GM18909 (cell line): ENCODE measurements at regions not wholly inside any gene's neighbourhood (a gene's known extent, or its start where the extent isn't known, plus 50 kb on each side); places are given as distances from the start of the nearest gene placed in this dataset.

Experiments
- ATAC-seq: cut with Tn5 transposase; IDR thresholded peaks from one replicate; pipeline ENCODE4 v1.9.1; 2021; ENCODE audit warnings: mild to moderate bottlenecking; ENCODE audit not compliant: unreplicated experiment, poor library complexity

DNA sequence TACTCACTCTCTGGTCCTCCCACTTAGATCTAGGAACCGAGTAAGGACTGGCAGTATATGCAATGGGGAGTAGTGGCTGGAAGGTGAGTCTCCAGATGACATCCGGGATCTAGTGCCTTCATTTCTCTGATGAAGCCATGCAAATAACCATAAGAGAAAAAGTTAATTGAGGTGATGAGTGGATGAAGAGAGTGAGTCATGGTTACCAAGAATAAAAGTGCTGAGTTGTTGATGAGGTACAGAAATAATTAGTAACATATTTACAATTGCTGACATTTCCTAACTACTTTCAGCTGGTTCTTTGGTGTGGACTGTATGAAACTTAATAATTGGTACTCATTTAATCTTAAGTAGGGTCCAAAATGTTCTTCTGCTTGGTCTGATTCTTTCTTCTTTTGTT is 146.7 kb upstream of the PITX2 start:
- no peak for ATAC-seq

DNA sequence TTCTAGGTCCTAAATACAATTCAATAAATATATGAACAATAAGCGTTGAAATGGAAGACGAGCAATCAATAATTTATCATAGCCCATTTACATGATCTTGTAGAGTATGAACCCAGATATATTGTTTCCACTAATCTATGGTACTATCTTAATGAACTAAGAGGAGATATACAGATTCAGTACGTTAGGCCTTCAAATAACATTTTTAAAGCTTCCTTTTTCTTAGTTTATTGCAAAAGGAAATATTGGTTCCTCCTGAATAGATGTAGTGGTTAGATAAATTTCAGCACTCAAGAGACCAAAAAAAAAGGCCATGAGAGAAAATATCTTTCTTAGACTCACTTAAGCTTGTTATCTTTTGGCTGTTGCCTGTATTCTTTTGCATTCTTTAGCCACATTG is 147.5 kb upstream of the PITX2 start:
- ATAC-seq = no peak

DNA sequence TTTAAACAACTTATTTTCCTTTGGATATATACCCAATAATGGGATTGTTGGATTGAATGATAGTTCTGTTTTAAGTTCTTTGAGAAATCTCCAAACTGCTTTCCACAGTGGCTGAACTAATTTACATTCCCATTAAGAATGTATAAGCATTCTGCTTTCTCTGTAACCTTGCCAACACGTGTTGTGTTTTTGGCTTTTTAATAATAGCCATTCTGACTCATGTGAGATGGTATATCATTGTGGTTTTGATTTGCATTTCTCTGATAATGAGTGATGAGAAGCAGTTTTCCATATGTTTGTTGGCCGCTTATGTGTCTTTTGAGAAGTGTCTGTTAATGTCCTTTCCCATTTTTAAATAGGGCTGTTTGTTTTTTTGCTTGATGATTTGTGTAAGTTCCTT is 155.6 kb upstream of the PITX2 start:
- no peak for ATAC-seq

DNA sequence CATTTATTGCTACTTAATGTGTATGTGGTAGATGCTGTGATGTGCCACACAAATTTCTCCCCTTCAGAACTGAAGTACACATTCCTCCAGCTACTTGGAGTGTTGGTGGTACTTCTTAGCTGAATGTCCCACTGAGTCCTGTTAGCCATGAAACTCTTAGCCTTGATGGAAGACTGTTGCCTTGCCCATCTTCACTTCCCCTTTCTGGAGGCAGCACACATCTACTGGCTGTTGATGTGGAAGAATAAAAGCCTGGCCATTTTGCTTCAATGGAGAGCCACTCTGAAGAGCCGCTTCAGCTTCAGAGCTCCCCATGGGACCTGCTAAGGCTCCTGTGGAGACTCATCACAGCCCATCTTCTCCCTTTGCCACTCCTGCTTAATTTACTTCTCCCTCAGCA is 157.7 kb upstream of the PITX2 start:
- no peak for ATAC-seq

DNA sequence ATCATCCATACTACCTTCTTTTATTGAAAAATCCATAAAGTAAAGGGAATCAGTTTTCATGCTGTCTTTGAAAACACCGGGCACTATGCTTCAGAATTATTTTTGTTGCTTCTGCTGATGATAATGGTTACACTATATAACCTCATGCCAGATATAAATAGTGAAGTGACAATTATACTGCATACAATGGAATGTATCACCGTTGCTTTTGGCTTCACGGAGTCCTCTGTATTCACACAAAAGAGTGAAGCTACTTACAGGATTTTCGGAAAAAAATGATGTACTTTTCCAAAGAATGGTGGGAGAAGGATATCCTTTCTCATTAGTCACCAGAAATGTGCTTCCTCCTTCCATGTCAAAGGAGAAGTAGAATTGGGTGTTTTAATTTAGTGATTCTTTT is 159.1 kb upstream of the PITX2 start:
- no peak for ATAC-seq

DNA sequence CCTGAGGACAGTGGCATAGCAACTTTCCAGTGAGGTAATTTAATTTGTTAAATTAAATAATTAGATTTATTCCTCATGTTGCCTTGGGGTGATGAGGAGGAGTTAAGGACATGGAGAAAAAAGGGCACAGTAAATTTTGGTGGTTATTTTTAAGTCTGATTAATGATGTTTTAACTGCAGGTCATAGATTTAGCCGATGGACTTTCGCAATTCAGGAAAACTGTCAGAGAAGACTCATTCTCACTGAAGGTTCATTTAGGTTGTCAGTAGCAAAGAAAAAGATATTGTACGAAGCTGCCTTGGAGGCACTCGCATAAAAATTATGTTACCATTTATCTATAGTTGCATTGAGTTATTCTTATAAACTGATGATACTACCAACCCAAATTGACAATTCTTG is 164.2 kb upstream of the PITX2 start:
- no peak for ATAC-seq

DNA sequence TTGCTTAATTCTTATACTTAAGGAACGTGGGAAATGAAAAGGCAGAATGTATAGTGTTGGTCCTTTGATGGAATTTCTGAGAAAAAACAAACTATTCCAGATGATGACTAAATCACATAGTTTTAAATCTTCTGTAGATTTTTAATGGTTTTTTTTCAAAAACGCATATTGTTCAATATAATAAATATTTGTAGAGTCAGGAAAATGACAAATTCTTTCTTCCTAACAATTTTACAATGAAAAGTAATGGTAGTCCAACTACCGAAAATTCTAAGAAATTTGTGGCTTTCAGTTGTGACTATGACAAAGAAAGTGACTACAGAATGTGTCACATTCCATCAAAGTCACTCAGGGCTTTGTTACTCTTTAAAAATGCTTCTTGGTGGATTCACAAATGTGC is 164.8 kb upstream of the PITX2 start:
- no peak for ATAC-seq

DNA sequence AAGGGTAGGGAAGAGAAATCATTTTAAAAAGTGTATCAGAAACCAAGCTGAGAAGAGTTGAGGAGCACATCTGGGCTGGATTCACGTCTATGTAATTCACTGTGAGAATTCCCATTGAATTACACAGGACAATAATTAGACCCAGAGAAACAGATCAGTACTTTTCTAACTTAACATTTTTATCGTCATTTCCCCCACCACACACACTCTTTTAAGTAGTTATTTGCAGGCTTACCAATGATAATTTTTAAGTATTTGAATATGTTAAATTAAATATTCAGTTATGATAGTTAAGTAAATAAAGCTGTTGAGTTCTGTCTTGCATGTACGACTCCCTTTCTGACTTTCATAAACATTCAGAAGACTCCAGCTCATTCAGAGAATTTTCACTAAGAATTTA is 165.4 kb upstream of the PITX2 start:
- no peak for ATAC-seq

DNA sequence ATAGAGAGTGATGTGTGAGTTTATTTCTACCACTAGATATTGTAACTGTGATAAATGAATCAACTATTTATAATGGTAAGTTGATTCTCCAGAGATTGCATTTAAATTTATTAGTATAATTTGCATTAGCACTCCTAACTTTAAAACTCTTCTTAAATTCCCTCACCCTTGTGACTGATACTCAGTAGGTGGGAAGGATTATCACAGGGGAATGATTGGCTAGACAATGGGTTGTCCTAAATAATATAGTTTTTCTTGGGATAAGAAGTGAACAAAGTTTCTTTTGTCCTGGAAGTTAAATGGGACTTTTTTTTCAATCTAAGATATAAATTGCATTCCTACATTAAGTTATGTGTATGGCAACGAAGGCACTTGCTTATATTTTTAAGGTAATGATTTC is 169.2 kb upstream of the PITX2 start:
- no peak for ATAC-seq

DNA sequence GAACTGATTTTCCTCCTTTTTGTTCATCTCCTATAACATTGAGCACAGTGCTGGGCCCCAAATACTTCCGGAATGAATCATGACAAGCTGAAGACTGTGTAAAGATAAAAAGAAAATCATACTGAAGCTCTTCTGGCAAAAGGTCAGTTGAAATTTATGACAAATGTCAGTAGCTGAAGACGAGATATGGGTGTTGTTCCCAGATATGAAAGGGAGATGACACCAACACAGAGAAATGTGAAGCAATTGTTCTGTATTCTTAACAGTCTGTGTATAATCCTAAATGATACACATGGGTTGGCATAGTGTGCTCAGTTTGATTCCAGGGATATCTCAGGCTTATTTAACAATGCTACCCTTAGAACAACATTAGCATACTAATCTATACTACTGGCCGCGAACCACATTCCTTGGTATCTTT is 170.5 kb upstream of the PITX2 start:
- no peak for ATAC-seq

DNA sequence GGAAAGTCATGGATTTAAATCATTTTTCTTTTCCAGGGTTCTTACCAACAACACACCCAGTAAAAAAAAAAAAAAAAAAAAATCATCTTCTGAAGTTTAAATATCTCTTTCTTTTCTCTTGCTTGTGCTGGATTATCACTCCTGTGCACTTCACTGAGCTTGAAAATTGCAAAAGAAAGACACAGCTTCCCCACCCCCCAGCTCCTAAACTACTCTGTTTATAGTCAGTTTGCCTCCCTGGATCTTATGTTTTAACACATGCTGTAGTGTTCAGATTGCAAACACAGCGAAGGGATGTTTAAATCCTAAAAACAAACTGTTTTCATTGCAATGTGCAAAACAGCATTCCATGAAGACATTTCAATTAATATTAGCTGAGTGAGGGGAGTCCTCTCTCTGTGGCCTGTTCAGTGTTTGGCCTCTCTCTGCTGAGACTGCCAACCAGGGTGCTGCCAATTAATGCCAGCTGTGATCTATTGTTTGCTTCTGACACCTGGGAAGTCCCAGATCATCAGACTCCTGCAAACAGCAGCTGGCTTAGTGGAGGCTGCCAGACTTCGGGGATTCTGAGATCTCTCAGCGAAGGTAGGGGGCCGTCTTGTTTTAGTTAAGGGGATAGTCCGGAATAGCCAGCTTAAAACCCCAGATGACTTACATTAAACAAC is 171.1 kb upstream of the PITX2 start:
- ATAC-seq = no peak

DNA sequence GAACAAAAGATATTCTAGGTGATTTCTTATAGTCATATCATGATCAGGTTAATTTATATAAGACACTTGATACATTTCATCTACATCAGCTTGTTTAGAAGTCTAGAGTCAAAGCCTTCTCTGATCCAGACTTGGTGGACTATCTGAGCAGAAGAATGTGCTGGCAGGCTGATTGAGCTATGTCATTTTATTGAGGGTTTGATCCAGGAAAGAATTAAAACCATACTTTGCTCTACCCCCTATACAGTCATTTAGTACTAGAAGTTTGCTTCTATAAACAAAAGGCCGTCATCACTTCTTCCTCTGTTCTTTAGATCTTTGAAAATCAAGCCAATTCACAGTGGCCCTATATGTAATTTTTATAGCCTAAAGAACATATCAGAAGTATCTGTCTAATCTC is 173.1 kb upstream of the PITX2 start:
- no peak for ATAC-seq

DNA sequence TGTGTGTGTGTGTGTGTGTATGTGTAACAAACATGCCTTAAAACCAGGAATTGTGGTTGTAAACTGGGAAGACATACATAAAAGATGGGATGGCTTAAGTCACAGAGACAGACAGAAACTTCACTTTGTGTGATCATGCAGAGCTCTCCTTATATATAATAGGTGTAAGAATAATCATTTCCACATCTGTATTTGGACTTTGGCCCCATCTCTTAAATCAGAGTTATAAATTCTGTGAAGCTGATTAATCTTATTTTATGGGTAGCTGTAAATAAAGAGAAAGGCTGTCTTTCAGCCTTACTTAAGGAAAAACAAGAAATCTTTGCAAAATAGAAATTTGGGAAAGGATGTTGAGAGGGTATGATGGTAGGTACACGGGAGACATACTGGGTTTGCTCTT is 174.6 kb upstream of the PITX2 start:
- ATAC-seq = no peak

DNA sequence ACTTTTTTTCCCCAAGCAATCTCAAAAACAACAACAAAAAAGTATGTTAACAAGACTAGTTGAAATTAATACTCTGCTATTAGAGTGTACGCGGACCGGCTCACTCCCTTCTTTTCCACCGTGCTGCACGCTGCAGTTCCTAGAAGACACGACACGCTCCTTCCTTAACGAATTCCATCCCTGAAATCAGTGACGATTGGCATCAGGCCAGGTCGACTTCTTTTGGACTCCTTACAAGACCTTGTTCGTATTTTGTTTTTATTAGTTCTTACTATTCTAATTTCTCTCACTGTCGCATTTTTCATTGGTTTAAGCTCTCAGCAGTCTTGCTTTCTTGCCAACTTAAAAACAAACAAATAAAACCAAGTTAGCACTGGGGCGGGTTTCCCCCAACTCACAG is 175.8 kb upstream of the PITX2 start:
- no peak for ATAC-seq

DNA sequence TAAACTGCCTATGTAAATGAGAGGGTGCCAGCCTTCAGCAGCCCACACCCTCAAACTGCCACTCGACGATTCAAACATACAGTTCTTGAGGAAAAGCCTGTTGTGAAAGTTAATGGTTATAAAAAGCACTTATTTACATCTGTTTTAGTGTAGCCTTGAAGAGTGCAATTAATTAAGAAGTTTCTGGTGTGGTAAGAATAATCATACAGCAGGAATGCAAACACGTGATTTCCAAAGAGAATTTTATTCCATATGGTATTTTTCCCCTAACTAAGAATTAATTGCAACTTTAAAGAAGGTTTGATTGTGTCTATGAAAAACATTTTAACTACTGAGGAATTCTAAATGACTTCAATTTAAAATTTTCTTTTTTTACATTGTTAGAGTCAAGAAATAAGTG is 176.3 kb upstream of the PITX2 start:
- ATAC-seq = no peak

DNA sequence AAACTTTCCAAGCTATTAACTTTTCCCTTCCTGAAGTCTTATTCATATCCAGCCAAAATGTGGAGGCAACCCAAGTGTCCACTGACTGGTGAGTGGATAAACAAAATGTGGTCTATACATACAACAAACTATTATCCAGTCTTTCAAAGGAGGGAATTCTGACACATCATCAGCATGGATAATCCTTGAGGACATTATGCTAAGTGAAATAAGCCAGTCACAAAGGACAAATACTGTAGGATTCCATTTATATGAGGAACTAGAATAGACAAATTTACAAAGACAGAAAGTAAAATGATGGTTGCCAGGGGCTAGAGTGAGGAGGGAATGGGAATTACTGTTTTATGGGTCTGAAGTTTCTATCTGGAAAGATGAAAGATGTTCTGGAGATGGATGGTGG is 178.7 kb upstream of the PITX2 start:
- no peak for ATAC-seq

DNA sequence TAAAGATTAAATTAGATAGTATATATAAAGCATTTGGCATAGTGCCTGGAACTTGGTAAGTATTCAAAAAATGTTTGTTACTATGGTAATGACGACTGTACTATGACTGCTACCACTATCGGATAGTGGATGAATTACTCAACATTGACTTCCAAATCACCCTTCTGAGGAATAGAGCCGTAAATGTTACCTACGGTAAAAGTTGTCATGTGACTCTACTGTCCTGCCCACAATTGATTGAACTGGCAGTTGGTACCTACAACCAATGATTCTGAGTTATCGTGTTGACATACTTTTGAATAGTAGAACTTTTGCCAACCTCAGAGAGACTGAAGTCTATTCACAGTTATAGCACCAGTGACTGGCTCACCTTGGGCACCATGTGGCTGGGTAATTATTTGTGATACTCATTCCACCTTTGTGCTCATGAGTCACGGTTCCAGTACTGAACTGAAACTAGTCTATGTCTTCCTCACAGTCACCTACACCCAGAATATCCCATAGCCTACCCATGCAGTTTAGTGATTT is 185.5 kb upstream of the PITX2 start:
- ATAC-seq = peak; percentile 95

DNA sequence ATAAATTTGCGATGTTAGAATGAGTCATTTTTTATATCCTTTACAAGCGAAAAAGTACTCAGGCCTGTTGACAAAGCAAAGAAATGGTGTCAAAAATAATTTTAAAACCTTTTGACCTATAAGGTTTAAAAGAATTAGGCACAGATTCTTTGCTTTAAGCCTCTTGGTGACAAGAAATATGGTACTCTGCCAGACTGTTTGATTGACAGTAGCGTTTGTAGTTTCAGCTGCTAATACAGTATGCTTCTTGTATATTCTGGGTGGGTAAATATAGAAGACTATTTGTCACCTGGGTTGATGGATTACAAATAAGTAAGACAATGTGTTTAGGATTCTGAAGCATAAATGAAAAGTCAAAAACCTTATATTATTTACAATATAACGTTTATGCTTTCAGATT is 193.1 kb upstream of the PITX2 start:
- no peak for ATAC-seq

DNA sequence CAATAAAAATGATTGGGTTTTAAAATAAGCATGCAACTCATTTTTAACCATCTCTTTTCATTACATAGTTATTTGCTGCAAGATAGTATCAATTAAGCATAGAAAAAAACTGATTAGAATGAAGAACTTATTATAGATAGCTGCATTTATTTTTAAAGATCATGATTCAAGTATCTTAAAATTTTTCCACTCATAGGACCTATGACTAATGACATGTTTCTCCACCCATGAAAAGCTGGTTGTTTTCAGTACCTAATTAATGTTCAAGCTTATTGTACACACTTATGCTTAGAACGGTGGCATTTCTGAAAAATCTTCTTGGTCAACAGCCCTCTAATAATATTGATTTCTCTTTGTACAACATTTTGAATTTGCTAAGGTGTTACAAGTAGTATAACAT is 193.5 kb upstream of the PITX2 start:
- ATAC-seq = no peak

DNA sequence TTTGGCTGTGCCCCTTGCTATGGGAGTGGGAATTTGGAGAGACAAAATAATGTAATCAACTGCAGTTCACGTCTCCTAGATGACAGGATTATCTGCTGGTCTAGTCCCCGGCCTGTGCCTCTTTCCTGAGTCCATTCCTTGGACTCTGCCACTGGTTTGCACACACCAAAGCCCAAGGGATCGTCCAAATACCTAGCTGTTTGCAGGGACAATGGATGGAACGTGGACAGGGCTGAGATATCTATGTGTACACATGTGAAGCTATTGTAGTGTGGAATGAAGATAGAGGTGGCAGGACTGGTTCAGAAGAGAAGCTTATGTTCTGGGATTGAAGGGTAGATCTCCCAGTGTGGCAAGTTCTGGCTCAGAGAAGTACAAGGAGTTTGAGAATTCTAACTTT is 198.3 kb upstream of the PITX2 start:
- no peak for ATAC-seq

DNA sequence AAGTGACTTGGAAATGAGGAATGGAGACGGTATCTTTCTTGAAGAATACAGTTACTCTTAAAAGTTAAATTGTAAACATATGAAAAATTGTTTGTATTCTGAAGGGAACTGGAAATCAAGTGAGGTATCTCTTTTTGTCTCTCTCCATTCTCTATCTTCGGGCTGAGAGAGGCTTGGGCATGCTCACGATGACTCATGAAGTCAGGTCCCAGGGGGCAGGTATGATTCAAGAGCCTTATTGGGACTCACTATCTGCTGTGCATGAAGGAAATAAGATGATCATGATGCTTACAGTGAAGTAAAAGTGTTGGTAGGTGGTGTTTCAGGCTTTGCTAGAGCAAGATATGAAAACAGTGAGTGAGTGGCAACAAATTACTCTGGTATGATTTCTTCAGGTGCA is 200.4 kb upstream of the PITX2 start:
- ATAC-seq = no peak

DNA sequence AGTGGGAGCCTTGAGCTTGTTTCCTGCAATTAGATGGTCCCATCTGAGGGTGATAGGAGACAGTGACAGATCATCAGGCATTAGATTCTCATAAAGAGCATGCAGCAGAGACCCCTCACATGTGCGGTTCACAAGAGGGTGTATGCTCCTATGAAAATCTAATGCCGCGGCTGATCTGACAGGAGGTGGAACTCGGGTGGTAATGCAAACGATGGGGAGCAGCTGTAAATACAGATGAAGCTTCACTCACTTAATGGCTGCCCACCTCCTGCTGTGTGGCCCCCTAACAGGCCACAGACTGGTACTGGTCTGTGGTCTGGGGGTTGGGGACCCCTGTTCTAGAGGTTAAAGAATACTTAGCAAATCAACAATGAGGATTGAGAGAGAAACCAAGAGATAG is 201.5 kb upstream of the PITX2 start:
- ATAC-seq = no peak

DNA sequence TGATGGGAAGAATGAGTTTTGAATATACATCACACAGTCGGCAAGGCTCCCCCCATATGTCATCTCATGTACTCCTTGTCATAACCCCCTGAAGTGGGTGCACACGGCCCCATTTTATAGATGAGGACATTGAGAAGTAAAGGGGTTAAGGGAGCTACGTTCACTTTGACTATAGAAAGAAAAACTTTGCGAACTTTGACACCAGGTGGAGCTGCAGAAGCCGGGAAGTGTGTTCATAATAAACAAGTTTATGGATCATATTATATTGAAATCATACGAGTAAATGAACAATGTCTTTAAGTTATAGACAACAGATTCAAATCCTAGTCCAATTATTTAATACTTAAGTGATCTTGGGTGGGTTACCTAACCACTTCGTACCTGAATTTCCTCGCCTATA is 203.8 kb upstream of the PITX2 start:
- ATAC-seq = no peak
